GM21526 (cell line): ENCODE measurements at regions not wholly inside any gene's neighbourhood (a gene's known extent, or its start where the extent isn't known, plus 50 kb on each side); places are given as distances from the start of the nearest gene placed in this dataset.
"Not testable (repeated sequence)": the region's sequence is repeated elsewhere in the genome, so short reads cannot be mapped to it uniquely, and the experiment has no call there.

Source experiments
- ATAC-seq: cut with Tn5 transposase; IDR thresholded peaks from one replicate; pipeline ENCODE4 v1.9.1; 2021; ENCODE audit warnings: moderate library complexity; ENCODE audit not compliant: unreplicated experiment, low FRiP score

GRCh38 chr5:85647349-85648127 lies 970.2 kb upstream of the COX7C start:
- ATAC-seq, result no peak

- ATAC-seq, result no peak
Measured at GRCh38 chr5:85648495-85648894, 969.2 kb upstream of the COX7C start.

GRCh38 chr5:85651731-85652130 lies 966.0 kb upstream of the COX7C start:
- no peak for ATAC-seq

GRCh38 chr5:85654144-85654543 lies 963.6 kb upstream of the COX7C start:
- ATAC-seq, result not testable (repeated sequence)

GRCh38 chr5:85656050-85656449 lies 961.7 kb upstream of the COX7C start:
- no peak for ATAC-seq

- not testable (repeated sequence) for ATAC-seq
Measured at GRCh38 chr5:85657328-85657727, 960.4 kb upstream of the COX7C start.

GRCh38 chr5:85662969-85663707 lies 954.6 kb upstream of the COX7C start:
- ATAC-seq, result not testable (repeated sequence)

- ATAC-seq, result no peak
Measured at GRCh38 chr5:85663708-85664031, 954.1 kb upstream of the COX7C start.

GRCh38 chr5:85670417-85670816 lies 947.3 kb upstream of the COX7C start:
- no peak for ATAC-seq

- ATAC-seq, result no peak
Measured at GRCh38 chr5:85671223-85671970, 946.3 kb upstream of the COX7C start.

- ATAC-seq, result no peak
Measured at GRCh38 chr5:85681871-85682270, 935.9 kb upstream of the COX7C start.

GRCh38 chr5:85684351-85684750 lies 933.4 kb upstream of the COX7C start:
- ATAC-seq, result no peak

- ATAC-seq, result no peak
Measured at GRCh38 chr5:85703296-85703695, 914.4 kb upstream of the COX7C start.

- no peak for ATAC-seq
Measured at GRCh38 chr5:85709728-85710127, 908.0 kb upstream of the COX7C start.

- ATAC-seq, result no peak
Measured at GRCh38 chr5:85716344-85717202, 901.2 kb upstream of the COX7C start.

- ATAC-seq, result no peak
Measured at GRCh38 chr5:85717203-85717563, 900.6 kb upstream of the COX7C start.

- ATAC-seq, result no peak
Measured at GRCh38 chr5:85732185-85732584, 885.6 kb upstream of the COX7C start.

- no peak for ATAC-seq
Measured at GRCh38 chr5:85741972-85742371, 875.8 kb upstream of the COX7C start.

- no peak for ATAC-seq
Measured at GRCh38 chr5:85760519-85760918, 857.2 kb upstream of the COX7C start.

- ATAC-seq, result no peak
Measured at GRCh38 chr5:85769347-85769746, 848.4 kb upstream of the COX7C start.

- no peak for ATAC-seq
Measured at GRCh38 chr5:85784746-85785145, 833.0 kb upstream of the COX7C start.
